C4-2B (cell line): ENCODE measurements at regions not wholly inside any gene's neighbourhood (a gene's known extent, or its start where the extent isn't known, plus 50 kb on each side); places are given as distances from the start of the nearest gene placed in this dataset.
"Not testable (repeated sequence)": the region's sequence is repeated elsewhere in the genome, so short reads cannot be mapped to it uniquely, and the experiment has no call there.

Experiments used
- H3K27ac ChIP-seq: fragments of 450-650 bp; 2 replicates; pipeline ENCODE4 v1.5.1; 2017
- ZFX ChIP-seq: fragments of 450-650 bp; IDR thresholded peaks from 2 replicates; pipeline ENCODE4 v1.6.1; 2017
- TF ChIP-seq, protein P1 (sequence below): fragments of 450-650 bp; conservative IDR thresholded peaks from 2 replicates; pipeline ENCODE4 v1.5.1; 2017; ENCODE audit warnings: mild to moderate bottlenecking

- no peak overlapping the region for H3K27ac ChIP-seq
- TF ChIP-seq ZFX = no peak
- TF ChIP-seq, protein P1, sequence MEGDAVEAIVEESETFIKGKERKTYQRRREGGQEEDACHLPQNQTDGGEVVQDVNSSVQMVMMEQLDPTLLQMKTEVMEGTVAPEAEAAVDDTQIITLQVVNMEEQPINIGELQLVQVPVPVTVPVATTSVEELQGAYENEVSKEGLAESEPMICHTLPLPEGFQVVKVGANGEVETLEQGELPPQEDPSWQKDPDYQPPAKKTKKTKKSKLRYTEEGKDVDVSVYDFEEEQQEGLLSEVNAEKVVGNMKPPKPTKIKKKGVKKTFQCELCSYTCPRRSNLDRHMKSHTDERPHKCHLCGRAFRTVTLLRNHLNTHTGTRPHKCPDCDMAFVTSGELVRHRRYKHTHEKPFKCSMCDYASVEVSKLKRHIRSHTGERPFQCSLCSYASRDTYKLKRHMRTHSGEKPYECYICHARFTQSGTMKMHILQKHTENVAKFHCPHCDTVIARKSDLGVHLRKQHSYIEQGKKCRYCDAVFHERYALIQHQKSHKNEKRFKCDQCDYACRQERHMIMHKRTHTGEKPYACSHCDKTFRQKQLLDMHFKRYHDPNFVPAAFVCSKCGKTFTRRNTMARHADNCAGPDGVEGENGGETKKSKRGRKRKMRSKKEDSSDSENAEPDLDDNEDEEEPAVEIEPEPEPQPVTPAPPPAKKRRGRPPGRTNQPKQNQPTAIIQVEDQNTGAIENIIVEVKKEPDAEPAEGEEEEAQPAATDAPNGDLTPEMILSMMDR = no peak
Measured at GRCh38 chr2:35508601-35509000, 847.0 kb upstream of the CRIM1 start.

- no peak overlapping the region for H3K27ac ChIP-seq
- TF ChIP-seq ZFX = no peak
- TF ChIP-seq, protein P1 = no peak
Measured at GRCh38 chr2:35504419-35504818, 851.2 kb upstream of the CRIM1 start.

GRCh38 chr2:35503738-35504199 is 851.8 kb upstream of the CRIM1 start:
- no peak overlapping the region for H3K27ac ChIP-seq
- TF ChIP-seq, protein P1 = no peak
- no peak for TF ChIP-seq ZFX

DNA sequence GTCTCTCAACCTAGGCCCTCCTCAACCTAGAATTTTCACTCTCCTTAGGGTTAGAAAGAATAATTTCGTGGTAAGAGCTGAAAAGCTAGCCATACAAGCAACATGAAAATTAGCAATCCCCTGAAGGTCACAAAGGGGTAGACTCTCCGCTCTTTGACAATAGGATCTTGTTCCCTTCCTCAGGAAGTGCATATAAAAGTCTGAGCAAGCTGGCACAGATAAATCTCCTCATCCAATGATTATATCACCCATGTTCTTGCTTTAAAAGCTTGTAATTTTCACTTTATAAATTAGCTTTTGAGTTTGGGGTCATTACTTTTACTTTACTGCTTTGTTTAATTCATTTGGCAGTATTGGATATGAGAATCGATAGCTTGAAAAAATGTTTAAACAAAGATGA is 852.3 kb upstream of the CRIM1 start:
- H3K27ac ChIP-seq = no peak overlapping the region
- no peak for TF ChIP-seq ZFX
- TF ChIP-seq, protein P1 = no peak

GRCh38 chr2:35501076-35501475 is 854.5 kb upstream of the CRIM1 start:
- TF ChIP-seq, protein P1 = no peak
- TF ChIP-seq ZFX = no peak
- H3K27ac ChIP-seq = no peak overlapping the region

DNA sequence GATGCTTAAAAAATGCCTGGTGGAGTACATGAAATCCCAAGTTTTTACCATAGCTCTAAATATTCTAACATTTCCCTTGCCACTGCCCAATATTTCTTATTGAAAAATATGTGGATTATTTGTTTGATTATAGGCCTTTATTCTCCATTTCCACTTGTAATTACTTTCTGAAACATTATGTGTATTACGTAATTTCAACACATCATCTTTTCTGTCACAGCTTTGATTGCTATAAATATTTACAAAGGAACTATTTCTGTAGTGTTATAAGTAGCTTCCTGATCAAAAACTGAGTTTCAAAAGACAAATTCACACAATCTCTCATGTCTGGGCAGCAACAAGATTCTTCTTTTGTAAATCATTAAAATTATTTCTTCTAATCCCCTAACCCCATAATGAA is 859.6 kb upstream of the CRIM1 start:
- TF ChIP-seq, protein P1 = no peak
- TF ChIP-seq ZFX = no peak
- no peak overlapping the region for H3K27ac ChIP-seq

GRCh38 chr2:35495182-35495581 is 860.4 kb upstream of the CRIM1 start:
- H3K27ac ChIP-seq = no peak overlapping the region
- TF ChIP-seq, protein P1 = no peak
- TF ChIP-seq ZFX = no peak

DNA sequence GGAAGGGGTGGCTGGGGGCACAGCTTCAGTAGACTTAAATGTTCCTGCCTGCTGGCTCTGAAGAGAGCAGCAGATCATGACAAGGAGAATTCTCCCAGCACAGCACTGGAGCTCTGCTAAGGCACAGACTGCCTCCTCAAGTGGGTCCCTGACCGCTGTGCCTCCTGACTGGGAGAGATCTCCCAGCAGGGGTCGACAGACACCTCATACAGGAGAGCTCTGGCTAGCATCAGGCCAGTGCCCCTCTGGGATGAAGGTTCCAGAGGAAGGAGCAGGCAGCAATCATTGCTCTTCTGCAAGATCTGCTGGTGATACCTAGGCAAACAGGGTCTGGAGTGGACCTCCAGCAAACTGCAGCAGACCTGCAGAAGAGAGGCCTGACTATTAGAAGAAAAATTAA is 877.5 kb upstream of the CRIM1 start:
- not testable (repeated sequence) for H3K27ac ChIP-seq
